H9 (cell line): ENCODE measurements at regions not wholly inside any gene's neighbourhood (a gene's known extent, or its start where the extent isn't known, plus 50 kb on each side); places are given as distances from the start of the nearest gene placed in this dataset.

Experiments
- DNase-seq: peaks from one replicate; pipeline ENCODE4 v3.0.0-alpha.2; 2017
- H2AFZ ChIP-seq: one replicate; pipeline ENCODE4 v1.6.1; 2013; ENCODE audit warnings: mild to moderate bottlenecking, low read length, control low read depth, moderate library complexity
- H2AK5ac ChIP-seq: 2 replicates; pipeline ENCODE4 v1.6.1; 2013; ENCODE audit warnings: low read length, control low read depth, mixed read lengths; ENCODE audit not compliant: insufficient read length
- H2BK120ac ChIP-seq: one replicate; pipeline ENCODE4 v1.6.1; 2013; ENCODE audit warnings: low read depth, mild to moderate bottlenecking, low read length, control low read depth, inconsistent platforms; ENCODE audit not compliant: poor library complexity, severe bottlenecking
- H2BK12ac ChIP-seq: 2 replicates; pipeline ENCODE4 v1.6.1; 2013; ENCODE audit warnings: low read length, control low read depth, mixed read lengths, low read depth; ENCODE audit not compliant: insufficient read length
- H2BK15ac ChIP-seq: 2 replicates; pipeline ENCODE4 v1.6.1; 2013; ENCODE audit warnings: low read depth, low read length, control low read depth
- H2BK20ac ChIP-seq: one replicate; pipeline ENCODE4 v1.6.1; 2013; ENCODE audit warnings: low read depth, mild to moderate bottlenecking, low read length, control low read depth, inconsistent platforms; ENCODE audit not compliant: poor library complexity, severe bottlenecking
- H2BK5ac ChIP-seq: 2 replicates; pipeline ENCODE4 v1.6.1; 2013; ENCODE audit warnings: low read length, control low read depth, mixed read lengths; ENCODE audit not compliant: insufficient read length
- H3K14ac ChIP-seq: 2 replicates; pipeline ENCODE4 v1.6.1; 2013; ENCODE audit warnings: low read length, control low read depth; ENCODE audit not compliant: insufficient read depth
- H3K18ac ChIP-seq: 2 replicates; pipeline ENCODE4 v1.6.1; 2013; ENCODE audit warnings: low read depth, mild to moderate bottlenecking, mixed read lengths, low read length, control low read depth; ENCODE audit not compliant: insufficient read length
- H3K23ac ChIP-seq: 2 replicates; pipeline ENCODE4 v1.6.1; 2013; ENCODE audit warnings: low read length, control low read depth, mixed read lengths, low read depth; ENCODE audit not compliant: insufficient read length
- H3K23me2 ChIP-seq: 2 replicates; pipeline ENCODE4 v1.6.1; 2013; ENCODE audit warnings: low read depth, mild to moderate bottlenecking, mixed read lengths, low read length, control low read depth; ENCODE audit not compliant: insufficient read length, poor library complexity, severe bottlenecking
- H3K27ac ChIP-seq: 2 replicates; pipeline ENCODE4 v1.5.1; 2013; ENCODE audit warnings: low read length, control low read depth, mixed read lengths, low read depth; ENCODE audit not compliant: insufficient read length
- H3K27me3 ChIP-seq: 2 replicates; pipeline ENCODE4 v1.6.1; 2013; ENCODE audit warnings: low read length, control low read depth, inconsistent platforms; ENCODE audit not compliant: insufficient read depth
- H3K4ac ChIP-seq: 2 replicates; pipeline ENCODE4 v1.6.1; 2013; ENCODE audit warnings: low read depth, mild to moderate bottlenecking, control low read depth, inconsistent platforms, low read length, moderate library complexity
- H3K4me1 ChIP-seq: 2 replicates; pipeline ENCODE4 v1.6.1; 2013; ENCODE audit warnings: low read length, control low read depth, inconsistent platforms; ENCODE audit not compliant: insufficient read depth
- H3K4me2 ChIP-seq: 2 replicates; pipeline ENCODE4 v1.6.1; 2013; ENCODE audit warnings: low read length, control low read depth, mixed read lengths; ENCODE audit not compliant: insufficient read length, insufficient read depth
- H3K56ac ChIP-seq: 2 replicates; pipeline ENCODE4 v1.6.1; 2013; ENCODE audit warnings: low read depth, mild to moderate bottlenecking, mixed read lengths, low read length, control low read depth; ENCODE audit not compliant: insufficient read length
- H3K79me1 ChIP-seq: 2 replicates; pipeline ENCODE4 v1.6.1; 2013; ENCODE audit warnings: low read depth, mild to moderate bottlenecking, moderate library complexity, low read length, control low read depth, inconsistent platforms; ENCODE audit not compliant: insufficient read depth, poor library complexity, severe bottlenecking
- H3K79me2 ChIP-seq: 2 replicates; pipeline ENCODE4 v1.6.1; 2013; ENCODE audit warnings: low read length, control low read depth, inconsistent platforms; ENCODE audit not compliant: insufficient read depth
- H3K9ac ChIP-seq: 2 replicates; pipeline ENCODE4 v1.6.1; 2013; ENCODE audit warnings: low read length, control low read depth, mixed read lengths; ENCODE audit not compliant: insufficient read length; ENCODE audit errors: extremely low read depth
- H3K9me3 ChIP-seq: one replicate; pipeline ENCODE4 v1.6.1; 2013; ENCODE audit warnings: low read depth, low read length, inconsistent platforms; ENCODE audit not compliant: control insufficient read depth
- H3T11ph ChIP-seq: one replicate; pipeline ENCODE4 v1.6.1; 2013; ENCODE audit warnings: mild to moderate bottlenecking, low read length, control low read depth, inconsistent platforms
- H4K20me1 ChIP-seq: one replicate; pipeline ENCODE4 v1.6.1; 2013; ENCODE audit not compliant: control insufficient read depth, insufficient read length, insufficient read depth
- H4K5ac ChIP-seq: 2 replicates; pipeline ENCODE4 v1.6.1; 2013; ENCODE audit warnings: low read depth, mild to moderate bottlenecking, mixed read lengths, low read length, control low read depth; ENCODE audit not compliant: insufficient read length
- H4K8ac ChIP-seq: replicated peaks from 2 replicates; pipeline ENCODE4 v1.6.1; 2013; ENCODE audit warnings: low read length, control low read depth, mixed read lengths, low read depth; ENCODE audit not compliant: insufficient read length
- H4K91ac ChIP-seq: 2 replicates; pipeline ENCODE4 v1.6.1; 2013; ENCODE audit warnings: low read depth, mild to moderate bottlenecking, moderate library complexity, mixed read lengths, low read length, control low read depth; ENCODE audit not compliant: insufficient read length
- H3K27ac Mint-ChIP-seq, 3 experiments: 2 replicates in 2 of 3; 3 replicates in 1 of 3; pipeline ENCODE4 v1.8.0; 2020 to 2021; ENCODE audit warnings: mixed read lengths in 3 of 3, mild to moderate bottlenecking in 1 of 3, moderate library complexity in 1 of 3
- H3K27me3 Mint-ChIP-seq: 2 replicates; pipeline ENCODE4 v1.8.0; 2021; ENCODE audit warnings: low read depth, mild to moderate bottlenecking, moderate library complexity, mixed read lengths
- H3K36me3 Mint-ChIP-seq, 3 experiments: 2 replicates in 2 of 3; 3 replicates in 1 of 3; pipeline ENCODE4 v1.8.0; 2020 to 2021; ENCODE audit warnings: low read depth in 3 of 3, mixed read lengths in 3 of 3; ENCODE audit not compliant: insufficient read depth in 1 of 3
- H3K4me1 Mint-ChIP-seq, 2 experiments: 2 replicates each; pipeline ENCODE4 v1.8.0; 2020; ENCODE audit warnings: mixed read lengths in 2 of 2
- H3K4me3 Mint-ChIP-seq, 2 experiments: 2 replicates in 1 of 2; 3 replicates in 1 of 2; pipeline ENCODE4 v1.8.0; 2020 to 2021; ENCODE audit warnings: mild to moderate bottlenecking in 2 of 2, mixed read lengths in 2 of 2, moderate library complexity in 1 of 2
- H3K9me3 Mint-ChIP-seq, 2 experiments: 2 replicates in 1 of 2; 3 replicates in 1 of 2; pipeline ENCODE4 v1.8.0; 2020; ENCODE audit warnings: mild to moderate bottlenecking in 2 of 2, mixed read lengths in 2 of 2, moderate library complexity in 1 of 2
- WGBS: extraction: QIAGEN DNeasy Blood & Tissue Kit; methylation state at CpG from one replicate; pipeline ENCODE4 v1.1.7; 2013; ENCODE audit warnings: missing lambda C conversion rate, low lambda C conversion rate, mixed read lengths; ENCODE audit not compliant: insufficient read length; ENCODE audit errors: extremely low coverage; 5-methylcytosine and 5-hydroxymethylcytosine counted together
- TF ChIP-seq, protein P1 (sequence below): fragments of 200-600 bp; sonication (generic); conservative IDR thresholded peaks from 3 replicates; pipeline ENCODE4 v1.8.0; 2021; ENCODE audit warnings: antibody characterized with exemption, mild to moderate bottlenecking

DNA sequence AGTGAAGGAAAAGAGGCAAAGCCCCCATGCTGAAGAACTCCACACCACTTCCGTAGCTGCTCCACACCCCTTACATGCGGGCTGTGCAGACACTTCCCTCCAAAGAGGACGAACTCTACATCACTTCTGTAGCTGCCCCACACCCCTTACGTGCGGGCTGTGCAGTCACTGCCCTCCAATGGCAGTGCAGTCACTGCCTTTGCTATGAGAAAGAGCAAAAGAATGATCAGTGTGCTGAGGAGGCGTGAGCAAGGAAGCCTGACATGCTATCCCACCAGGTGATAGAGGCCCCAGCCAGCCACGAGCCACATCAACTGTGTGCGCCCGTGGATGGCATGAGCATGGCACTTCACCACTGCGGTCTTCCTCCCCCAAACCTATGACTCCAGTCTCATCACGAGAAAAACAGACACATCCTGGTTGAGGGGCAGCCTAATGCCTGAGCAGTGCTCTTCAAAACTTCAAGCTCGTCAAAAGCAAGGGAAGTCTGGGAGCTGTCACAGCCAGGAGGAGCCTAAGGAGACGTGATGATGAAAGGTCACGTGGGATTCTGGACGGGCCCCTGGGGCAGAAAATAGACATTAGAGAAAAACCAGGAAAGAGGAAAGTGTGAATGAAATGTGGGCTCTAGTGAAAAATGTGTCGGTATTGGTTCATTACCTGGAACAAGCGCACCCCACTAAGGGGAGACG is 60.8 kb upstream of the C14orf180 start:
- H3K4me1 Mint-ChIP-seq: no peaks in the 10 kb centered on the region

More for the DNA sequence above, 60.8 kb upstream of the C14orf180 start:
- Histone ChIP-seq H2BK12ac (no peak overlapping the region), H3K27ac (no peak overlapping the region), H2BK15ac (no peak overlapping the region), H4K5ac (no peak overlapping the region), H2BK5ac (no peak overlapping the region), H3K4ac (no peak overlapping the region), H3T11ph (no peak overlapping the region), H3K23me2 (no peaks in the 10 kb centered on the region), H2AK5ac (no peak overlapping the region), H3K79me2 (no peaks in the 10 kb centered on the region), H3K23ac (no peak overlapping the region), H3K27me3 (no peaks in the 10 kb centered on the region), H3K4me2 (no peak overlapping the region), H3K14ac (no peak overlapping the region; the same call in 1 of the 2 replicates), H3K18ac (no peak overlapping the region), H3K4me1 (no peaks in the 10 kb centered on the region), H3K9ac (no peak overlapping the region), H2BK120ac (no peak overlapping the region), H4K20me1 (no peaks in the 10 kb centered on the region), H3K9me3 (no peaks in the 10 kb centered on the region), H2BK20ac (no peak overlapping the region), H4K91ac (no peak overlapping the region), H4K8ac (no peak overlapping the region), H2AFZ (no peak overlapping the region), H3K79me1 (no peaks in the 10 kb centered on the region), H3K56ac (no peak overlapping the region)
- Mint-ChIP-seq H3K9me3 (peaks cover 15 to 18% of the 10 kb centered on the region in 2 experiments), H3K4me3 (no peak overlapping the region), H3K36me3 (peaks cover 3 to 5% (median 5%) of the 10 kb centered on the region in 3 experiments; a peak in 6 of 7 replicates), H3K27me3 (peaks cover 8% of the 10 kb centered on the region), H3K27ac (no peak overlapping the region)
- no CpG with 5 or more reads among the region's 18 CpGs for WGBS
- TF ChIP-seq, protein P1, sequence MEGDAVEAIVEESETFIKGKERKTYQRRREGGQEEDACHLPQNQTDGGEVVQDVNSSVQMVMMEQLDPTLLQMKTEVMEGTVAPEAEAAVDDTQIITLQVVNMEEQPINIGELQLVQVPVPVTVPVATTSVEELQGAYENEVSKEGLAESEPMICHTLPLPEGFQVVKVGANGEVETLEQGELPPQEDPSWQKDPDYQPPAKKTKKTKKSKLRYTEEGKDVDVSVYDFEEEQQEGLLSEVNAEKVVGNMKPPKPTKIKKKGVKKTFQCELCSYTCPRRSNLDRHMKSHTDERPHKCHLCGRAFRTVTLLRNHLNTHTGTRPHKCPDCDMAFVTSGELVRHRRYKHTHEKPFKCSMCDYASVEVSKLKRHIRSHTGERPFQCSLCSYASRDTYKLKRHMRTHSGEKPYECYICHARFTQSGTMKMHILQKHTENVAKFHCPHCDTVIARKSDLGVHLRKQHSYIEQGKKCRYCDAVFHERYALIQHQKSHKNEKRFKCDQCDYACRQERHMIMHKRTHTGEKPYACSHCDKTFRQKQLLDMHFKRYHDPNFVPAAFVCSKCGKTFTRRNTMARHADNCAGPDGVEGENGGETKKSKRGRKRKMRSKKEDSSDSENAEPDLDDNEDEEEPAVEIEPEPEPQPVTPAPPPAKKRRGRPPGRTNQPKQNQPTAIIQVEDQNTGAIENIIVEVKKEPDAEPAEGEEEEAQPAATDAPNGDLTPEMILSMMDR: no peak
- DNase-seq: no peak
